Activated naive CD4-positive, alpha-beta T cell treated with anti-CD3 and anti-CD28 coated beads, Interleukin-2, amount 50 U/mL, for 72 hours (primary cell): ENCODE measurements at regions not wholly inside any gene's neighbourhood (a gene's known extent, or its start where the extent isn't known, plus 50 kb on each side); places are given as distances from the start of the nearest gene placed in this dataset.

ENCODE experiments used
- ATAC-seq, 2 donors: fragments of 150-1000 bp; cut with Tn5 transposase; 2 replicates each; pipeline ENCODE4 v1.10.0; 2021; ENCODE audit warnings: mild to moderate bottlenecking in 2 of 2, moderate library complexity in 2 of 2
- DNase-seq, 2 donors: peaks; one replicate each; pipeline ENCODE4 v3.0.0; 2021 to 2022; ENCODE audit warnings: low spot score in 2 of 2
- H3K27ac Mint-ChIP-seq, 2 donors: one replicate each; pipeline ENCODE4 v1.8.0; 2022; ENCODE audit warnings: mild to moderate bottlenecking in 2 of 2, mixed read lengths in 2 of 2
- H3K36me3 Mint-ChIP-seq, 2 donors: one replicate each; pipeline ENCODE4 v1.8.0; 2022; ENCODE audit warnings: mixed read lengths in 2 of 2
- H3K9me3 Mint-ChIP-seq, 2 donors: one replicate each; pipeline ENCODE4 v1.8.0; 2022; ENCODE audit warnings: mixed read lengths in 2 of 2

DNA sequence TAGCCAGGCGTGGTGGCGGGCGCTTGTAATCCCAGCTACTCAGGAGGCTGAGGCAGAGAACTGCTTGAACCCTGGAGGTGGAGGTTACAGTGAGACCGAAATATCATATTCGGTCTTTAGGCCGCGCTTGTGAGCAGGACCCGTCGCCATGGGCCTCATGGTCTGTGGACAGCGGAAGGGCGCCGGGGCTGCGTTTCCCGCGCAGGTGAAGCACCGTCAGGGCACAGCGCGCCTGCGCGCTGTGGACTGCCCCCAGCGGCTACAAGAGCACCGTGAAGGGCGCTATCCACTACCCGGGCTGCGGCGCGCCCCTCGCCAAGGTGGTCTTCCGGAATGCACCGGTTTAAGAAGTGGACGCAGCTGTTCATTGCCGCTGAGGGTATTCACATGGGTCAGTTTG, 482.0 kb upstream of the NAALADL2 start:
- Mint-ChIP-seq H3K9me3 (no peaks in the 10 kb centered on the region), H3K27ac (no peak overlapping the region), H3K36me3 (no peaks in the 10 kb centered on the region)
- no peak for ATAC-seq
- DNase-seq, result no peak

GRCh38 chr3:174377684-174378083, 481.4 kb upstream of the NAALADL2 start:
- DNase-seq, result no peak
- no peak for ATAC-seq
- Mint-ChIP-seq H3K27ac (no peak overlapping the region), H3K9me3 (no peaks in the 10 kb centered on the region), H3K36me3 (no peaks in the 10 kb centered on the region)

DNA sequence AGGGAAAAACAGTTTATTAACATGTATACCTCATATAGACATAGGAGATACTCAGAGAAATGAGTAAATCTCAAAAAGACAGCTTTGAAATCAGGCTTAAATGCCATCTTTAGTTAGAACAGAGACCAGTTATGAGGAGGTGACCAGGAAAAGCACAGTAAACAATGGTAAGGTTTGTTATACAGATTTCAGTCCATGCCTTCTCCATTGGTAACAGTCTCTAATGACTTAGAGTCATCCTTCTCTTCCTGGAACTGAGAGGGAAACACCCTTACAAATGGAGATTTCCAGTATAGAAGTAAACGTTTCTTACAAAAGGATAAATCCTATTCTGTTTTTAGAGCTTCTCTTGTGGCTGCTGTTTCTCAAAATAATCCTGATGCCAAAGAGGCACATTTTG, 476.3 kb upstream of the NAALADL2 start:
- Mint-ChIP-seq H3K36me3 (no peaks in the 10 kb centered on the region), H3K9me3 (peaks cover 4 to 5% of the 10 kb centered on the region in 2 donors), H3K27ac (no peak overlapping the region)
- ATAC-seq (no peak), DNase-seq (no peak)

GRCh38 chr3:174387736-174388135, 471.4 kb upstream of the NAALADL2 start:
- H3K36me3 Mint-ChIP-seq, result peaks cover 0 to 5% of the 10 kb centered on the region in 2 donors
- H3K9me3 Mint-ChIP-seq, result peaks cover 9 to 12% of the 10 kb centered on the region in 2 donors
- ATAC-seq (no peak), DNase-seq (no peak)
- no peak overlapping the region for H3K27ac Mint-ChIP-seq

DNA sequence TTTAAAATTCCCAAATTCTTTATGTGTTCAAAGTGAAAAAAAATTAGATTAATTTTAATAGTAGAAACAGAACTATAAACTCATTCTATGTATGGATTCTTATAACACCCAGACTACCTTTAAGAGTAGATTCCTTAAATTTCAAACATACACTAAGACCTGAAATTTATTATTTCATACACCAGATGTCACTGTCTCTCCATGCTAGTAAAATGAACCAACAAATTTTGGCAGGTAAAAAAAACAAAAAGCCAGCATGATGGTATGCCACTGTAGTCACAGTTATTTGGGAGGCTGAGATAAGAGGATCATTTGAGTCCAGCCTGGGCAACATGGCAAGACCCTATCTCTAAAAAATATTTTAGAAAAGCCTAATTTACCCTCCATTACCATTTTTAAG, 461.3 kb upstream of the NAALADL2 start:
- DNase-seq, result no peak
- Mint-ChIP-seq H3K36me3 (peaks cover 0 to 6% of the 10 kb centered on the region in 2 donors), H3K27ac (no peak overlapping the region), H3K9me3 (peaks cover 6 to 11% of the 10 kb centered on the region in 2 donors)
- ATAC-seq, result no peak

GRCh38 chr3:174398761-174399160, 460.4 kb upstream of the NAALADL2 start:
- DNase-seq (no peak), ATAC-seq (no peak)
- Mint-ChIP-seq H3K27ac (no peak overlapping the region), H3K9me3 (peaks cover 6 to 11% of the 10 kb centered on the region in 2 donors), H3K36me3 (peaks cover 0 to 6% of the 10 kb centered on the region in 2 donors)

DNA sequence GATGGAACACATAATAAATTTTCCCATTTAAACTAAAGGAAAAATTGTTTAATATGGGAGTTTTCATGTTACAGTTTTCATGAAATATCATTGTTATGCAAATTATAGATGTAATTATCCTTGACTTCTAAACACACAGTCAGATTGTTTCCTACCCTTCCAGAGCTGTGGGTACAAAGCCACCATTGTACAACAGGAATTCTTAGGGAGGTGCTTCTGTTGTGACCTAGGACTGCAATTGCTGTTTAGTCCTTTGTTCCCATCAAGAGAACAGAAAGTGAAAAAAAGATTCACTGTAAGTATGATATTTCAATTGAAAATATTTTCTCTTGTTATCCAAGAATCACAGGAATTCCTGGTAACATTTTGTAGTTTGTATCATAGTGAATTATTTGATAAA, 455.3 kb upstream of the NAALADL2 start:
- peaks cover 0 to 6% of the 10 kb centered on the region in 2 donors for H3K36me3 Mint-ChIP-seq
- DNase-seq, result no peak
- ATAC-seq, result no peak
- no peak overlapping the region for H3K27ac Mint-ChIP-seq
- H3K9me3 Mint-ChIP-seq, result peaks cover 16 to 23% of the 10 kb centered on the region in 2 donors

DNA sequence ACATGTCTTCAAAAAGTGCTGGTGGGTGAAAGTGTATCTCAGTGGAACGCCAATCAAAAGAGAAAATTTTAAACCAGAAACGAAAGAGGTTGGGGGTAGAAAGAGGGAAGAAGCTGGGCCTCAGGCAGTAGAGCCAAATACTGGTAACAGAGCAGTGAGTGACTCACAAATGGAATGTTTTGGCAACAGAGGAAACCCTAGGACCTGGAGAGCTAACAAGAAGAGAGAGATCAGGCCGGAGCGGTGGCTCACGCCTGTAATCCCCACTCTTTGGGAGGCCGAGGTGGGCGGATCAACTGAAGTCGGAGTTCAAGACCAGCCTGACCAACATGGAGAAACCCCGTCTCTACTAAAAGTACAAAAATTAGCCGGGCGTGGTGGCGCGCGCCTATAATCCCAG, 450.8 kb upstream of the NAALADL2 start:
- ATAC-seq, result no peak
- DNase-seq, result no peak

GRCh38 chr3:174409086-174409743, 449.9 kb upstream of the NAALADL2 start:
- ATAC-seq (no peak), DNase-seq (no peak)
- Mint-ChIP-seq H3K36me3 (no peaks in the 10 kb centered on the region), H3K9me3 (peaks cover 13 to 17% of the 10 kb centered on the region in 2 donors), H3K27ac (no peak overlapping the region)

More for the DNA sequence above, 450.8 kb upstream of the NAALADL2 start:
- H3K9me3 Mint-ChIP-seq, result peaks cover 13 to 17% of the 10 kb centered on the region in 2 donors
- H3K27ac Mint-ChIP-seq, result no peak overlapping the region
- no peaks in the 10 kb centered on the region for H3K36me3 Mint-ChIP-seq

DNA sequence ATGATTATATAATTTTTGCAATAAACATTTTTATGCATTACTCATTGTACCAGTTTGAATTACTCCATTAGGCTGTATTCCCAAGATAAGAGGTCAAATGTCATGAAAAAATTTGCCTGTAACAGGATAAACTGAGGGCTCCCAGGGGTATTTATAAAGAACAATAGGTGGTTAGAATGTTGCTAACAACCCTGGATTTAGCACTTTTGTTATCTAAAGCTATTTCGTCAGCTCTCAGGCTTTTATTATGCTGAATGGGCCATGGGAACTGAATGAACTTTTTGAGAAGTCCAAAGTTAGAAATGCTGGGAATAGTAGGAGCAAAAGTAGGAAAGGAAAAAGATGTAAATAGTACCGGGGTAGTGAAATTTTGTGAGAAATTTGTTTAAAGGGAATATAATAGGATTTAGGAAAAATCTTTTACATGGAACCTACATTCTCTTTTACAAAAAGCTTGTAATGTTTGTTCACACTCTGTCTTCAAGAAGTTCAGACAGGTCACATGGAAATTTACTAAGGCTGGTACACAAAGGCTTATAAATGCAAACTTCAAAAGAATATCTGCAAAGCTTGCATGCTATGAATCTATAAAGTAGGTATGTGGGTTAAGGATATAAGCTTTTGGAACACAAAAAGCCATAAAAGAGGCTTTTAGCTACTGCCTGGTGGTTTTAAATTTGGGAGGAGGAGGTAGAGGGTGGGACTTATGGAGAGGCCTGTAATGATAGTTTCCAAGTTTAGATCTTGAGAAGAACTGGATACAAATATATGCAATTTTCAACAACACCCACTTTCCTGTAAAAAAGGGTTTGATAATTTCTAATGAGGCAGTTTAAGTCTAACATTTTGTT, 445.8 kb upstream of the NAALADL2 start:
- ATAC-seq, result no peak
- Mint-ChIP-seq H3K27ac (no peak overlapping the region), H3K36me3 (no peaks in the 10 kb centered on the region), H3K9me3 (peaks cover under 1 to 8% of the 10 kb centered on the region in 2 donors)
- DNase-seq, result no peak

GRCh38 chr3:174414902-174415301, 444.2 kb upstream of the NAALADL2 start:
- no peak for ATAC-seq

GRCh38 chr3:174417573-174417972, 441.6 kb upstream of the NAALADL2 start:
- ATAC-seq (no peak), DNase-seq (no peak)
- Mint-ChIP-seq H3K36me3 (no peaks in the 10 kb centered on the region), H3K9me3 (peaks cover 0 to 3% of the 10 kb centered on the region in 2 donors), H3K27ac (no peak overlapping the region)

More at GRCh38 chr3:174414902-174415301, 444.2 kb upstream of the NAALADL2 start:
- Mint-ChIP-seq H3K27ac (no peak overlapping the region), H3K36me3 (no peaks in the 10 kb centered on the region), H3K9me3 (peaks cover 0 to 4% of the 10 kb centered on the region in 2 donors)
- DNase-seq, result no peak

DNA sequence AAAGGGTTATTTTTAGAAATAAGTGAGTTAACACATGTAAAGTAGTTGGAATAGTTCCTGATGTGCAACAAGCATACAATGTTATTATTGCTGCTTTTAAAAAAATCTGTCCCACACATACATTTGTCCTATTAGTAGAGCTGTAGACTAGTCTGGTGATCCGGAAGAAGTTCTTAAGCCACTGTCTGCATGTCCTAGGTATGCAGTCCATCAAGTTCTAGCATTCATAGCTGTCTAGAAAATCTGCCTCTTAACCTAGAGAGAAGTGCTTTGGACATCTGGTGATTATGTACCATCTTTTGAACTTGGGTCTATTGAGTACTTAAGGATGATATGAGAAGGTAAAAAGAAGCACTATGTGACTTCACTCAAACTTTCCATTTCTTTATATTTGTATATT, 439.9 kb upstream of the NAALADL2 start:
- Mint-ChIP-seq H3K36me3 (no peaks in the 10 kb centered on the region), H3K27ac (no peak overlapping the region), H3K9me3 (peaks cover 0 to 3% of the 10 kb centered on the region in 2 donors)
- no peak for ATAC-seq
- DNase-seq, result no peak

GRCh38 chr3:174423936-174424335, 435.2 kb upstream of the NAALADL2 start:
- Mint-ChIP-seq H3K27ac (no peak overlapping the region), H3K36me3 (no peaks in the 10 kb centered on the region), H3K9me3 (peaks cover 0 to 3% of the 10 kb centered on the region in 2 donors)
- DNase-seq (no peak), ATAC-seq (no peak)

- no peak for ATAC-seq
- no peak overlapping the region for H3K27ac Mint-ChIP-seq
- no peak for DNase-seq
- no peaks in the 10 kb centered on the region for H3K36me3 Mint-ChIP-seq
- peaks cover 0 to 3% of the 10 kb centered on the region in 2 donors for H3K9me3 Mint-ChIP-seq
Observed at GRCh38 chr3:174424656-174425055, 434.5 kb upstream of the NAALADL2 start.

DNA sequence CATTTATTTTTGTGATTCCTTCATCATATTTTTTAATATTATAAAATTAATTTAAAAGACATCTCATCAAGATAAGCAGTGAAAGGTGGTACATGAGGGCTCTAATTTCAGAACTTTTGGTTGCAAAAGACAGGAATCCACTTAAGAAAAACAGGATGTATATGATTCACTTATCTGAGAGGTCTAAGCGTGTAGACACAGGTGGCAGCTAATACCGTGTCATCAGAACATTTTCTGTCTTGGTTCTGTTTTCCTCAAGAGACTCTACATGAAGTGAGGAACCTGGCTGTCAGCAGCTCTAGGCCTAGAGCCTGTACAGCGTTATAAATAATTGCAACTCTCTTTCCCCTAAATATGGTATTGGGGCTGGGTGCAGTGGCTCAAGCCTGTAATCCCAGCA, 433.7 kb upstream of the NAALADL2 start:
- DNase-seq (no peak), ATAC-seq (no peak)
- Mint-ChIP-seq H3K36me3 (no peaks in the 10 kb centered on the region), H3K9me3 (peaks cover 0 to 3% of the 10 kb centered on the region in 2 donors), H3K27ac (no peak overlapping the region)

- Mint-ChIP-seq H3K36me3 (no peaks in the 10 kb centered on the region), H3K27ac (no peak overlapping the region), H3K9me3 (no peaks in the 10 kb centered on the region)
- no peak for DNase-seq
- no peak for ATAC-seq
Observed at GRCh38 chr3:174430986-174431385, 428.1 kb upstream of the NAALADL2 start.
